ENCODE measurements at regions not wholly inside any gene's neighbourhood (a gene's known extent, or its start where the extent isn't known, plus 50 kb on each side); places are given as distances from the start of the nearest gene placed in this dataset.
A peak's percentile ranks its signal among the peaks of the same experiment; 100 is the strongest.
"Not testable (repeated sequence)": the region's sequence is repeated elsewhere in the genome, so short reads cannot be mapped to it uniquely, and the experiment has no call there.

- no peak for DNase-seq
These were observed 101.5 kb upstream of the CDH5 start for GRCh38 chr16:66265048-66265415.

GRCh38 chr16:66264311-66265047 lies 102.0 kb upstream of the CDH5 start:
- DNase-seq = no peak

GRCh38 chr16:66263973-66264310 lies 102.5 kb upstream of the CDH5 start:
- DNase-seq = no peak

GRCh38 chr16:66263168-66263972 lies 103.1 kb upstream of the CDH5 start:
- DNase-seq = no peak

GRCh38 chr16:66262253-66263167 lies 104.0 kb upstream of the CDH5 start:
- DNase-seq = no peak

GRCh38 chr16:66261826-66262225 lies 104.7 kb upstream of the CDH5 start:
- DNase-seq = no peak

- DNase-seq = no peak
These were observed 105.8 kb upstream of the CDH5 start for GRCh38 chr16:66260522-66261254.

GRCh38 chr16:66258916-66259845 lies 107.3 kb upstream of the CDH5 start:
- DNase-seq = no peak

- no peak for DNase-seq
These were observed 109.6 kb upstream of the CDH5 start for GRCh38 chr16:66256919-66257318.

- peak; percentile 44 for DNase-seq
These were observed 110.8 kb upstream of the CDH5 start for GRCh38 chr16:66255647-66256046.

GRCh38 chr16:66254751-66255150 lies 111.7 kb upstream of the CDH5 start:
- DNase-seq = no peak

GRCh38 chr16:66254106-66254505 lies 112.4 kb upstream of the CDH5 start:
- DNase-seq = no peak

GRCh38 chr16:66251476-66252160 lies 114.9 kb upstream of the CDH5 start:
- no peak for DNase-seq

- no peak for DNase-seq
These were observed 115.6 kb upstream of the CDH5 start for GRCh38 chr16:66250686-66251431.

GRCh38 chr16:66247516-66248481 lies 118.7 kb upstream of the CDH5 start:
- no peak for DNase-seq

GRCh38 chr16:66245868-66246267 lies 120.6 kb upstream of the CDH5 start:
- no peak for DNase-seq

- no peak for DNase-seq
These were observed 121.4 kb upstream of the CDH5 start for GRCh38 chr16:66245072-66245471.

GRCh38 chr16:66242672-66243071 lies 123.8 kb upstream of the CDH5 start:
- no peak for DNase-seq

- not testable (repeated sequence) for DNase-seq
These were observed 124.3 kb upstream of the CDH5 start for GRCh38 chr16:66242206-66242605.
